Dedifferentiated amniotic fluid mesenchymal stem cell (primary cell): ENCODE measurements at regions not wholly inside any gene's neighbourhood (a gene's known extent, or its start where the extent isn't known, plus 50 kb on each side); places are given as distances from the start of the nearest gene placed in this dataset.
"Not testable (repeated sequence)": the region's sequence is repeated elsewhere in the genome, so short reads cannot be mapped to it uniquely, and the experiment has no call there.

ENCODE experiments used
- DNase-seq: peaks from one replicate; pipeline ENCODE4 v3.0.0-alpha.2; 2016; ENCODE audit errors: extremely low spot score

DNA sequence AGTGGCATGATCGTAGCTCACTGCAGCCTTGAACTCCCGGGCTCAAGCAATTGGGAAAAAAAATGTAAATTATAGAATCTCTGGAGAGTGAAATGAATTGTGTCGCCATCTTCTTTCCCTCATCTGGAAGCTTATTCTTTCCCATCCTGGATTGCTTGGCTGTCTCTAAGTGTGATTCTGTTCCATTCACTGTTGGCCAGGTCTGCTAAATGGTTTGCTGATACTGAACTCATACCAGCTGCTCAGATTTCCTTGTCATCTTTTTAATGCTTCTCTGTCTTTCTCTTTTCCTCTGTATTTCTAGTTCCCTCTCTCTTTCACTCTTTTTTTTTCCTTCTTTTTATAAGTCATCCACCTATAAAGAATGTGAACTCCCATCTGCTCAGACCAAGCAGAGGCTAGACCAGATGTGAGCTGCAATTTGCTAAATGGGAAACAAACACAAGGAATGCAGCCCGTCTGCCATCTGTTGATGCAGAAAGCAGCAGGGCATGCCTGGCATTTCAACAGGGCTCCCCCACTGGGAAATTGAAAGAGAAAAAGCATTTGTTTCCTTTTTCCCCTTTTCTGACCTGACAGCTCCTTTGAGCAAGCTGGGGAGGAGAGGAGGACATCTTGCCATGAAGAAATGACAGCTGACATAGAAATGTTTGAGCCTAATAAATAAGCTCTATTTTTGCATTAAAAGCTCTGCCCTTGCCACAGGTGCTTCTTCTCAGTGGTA lies 1823.6 kb upstream of the FLRT2 start:
- no peak for DNase-seq

DNA sequence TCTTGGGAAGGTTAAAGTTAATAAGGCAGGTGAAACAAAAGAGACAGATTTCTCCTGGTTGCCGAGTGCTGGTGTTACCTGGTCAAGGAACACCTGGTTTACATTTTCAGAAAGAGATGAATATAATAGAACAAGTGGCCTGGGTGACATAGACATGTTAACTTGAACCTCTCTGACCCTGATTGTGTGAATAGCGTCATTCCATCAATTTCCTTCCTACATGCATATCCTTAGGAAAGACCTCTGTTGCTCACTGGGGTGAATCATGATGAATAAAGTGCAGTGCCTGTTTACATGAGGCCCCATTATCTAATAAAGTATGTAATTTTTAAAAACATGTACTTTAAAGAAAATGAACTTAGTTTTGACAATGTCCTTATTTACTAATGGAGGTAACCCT lies 1822.9 kb upstream of the FLRT2 start:
- no peak for DNase-seq

DNA sequence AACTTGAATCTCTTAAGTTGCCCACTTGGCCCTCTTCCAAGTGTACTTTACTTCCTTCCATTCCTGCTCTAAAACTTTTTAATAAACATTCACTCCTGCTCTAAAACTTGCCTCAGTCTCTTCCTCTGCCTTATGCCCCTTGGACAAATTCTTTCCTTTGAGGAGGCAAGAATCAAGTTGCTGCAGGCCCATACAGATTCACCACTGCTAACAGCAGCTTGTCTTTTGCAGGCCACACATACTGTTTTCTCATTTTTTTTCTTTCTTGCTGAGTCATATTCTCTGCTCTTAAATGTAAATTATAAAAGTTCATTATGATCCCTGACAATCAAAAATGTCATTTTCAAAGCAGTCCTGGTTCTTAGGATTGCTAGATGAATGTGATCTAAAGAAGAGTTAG lies 1820.8 kb upstream of the FLRT2 start:
- no peak for DNase-seq

DNA sequence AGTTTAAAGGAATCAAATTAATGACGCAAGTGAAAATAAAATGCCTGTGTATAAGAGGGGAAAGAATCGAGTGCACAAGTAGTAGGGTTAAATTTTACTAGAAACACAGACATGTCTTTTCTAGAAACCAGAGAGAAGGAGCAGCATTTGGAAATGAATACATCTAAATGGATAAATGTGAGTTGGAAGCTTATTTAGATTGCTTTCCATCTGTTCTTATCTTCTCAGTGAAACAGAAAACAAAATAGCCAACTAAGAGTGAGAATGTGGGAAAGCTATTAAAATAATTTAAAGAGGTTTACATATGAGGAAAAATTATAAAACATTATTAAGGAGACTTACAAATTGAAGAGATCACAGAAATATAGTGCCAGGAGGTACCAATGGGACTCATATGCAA lies 1818.9 kb upstream of the FLRT2 start:
- no peak for DNase-seq

DNA sequence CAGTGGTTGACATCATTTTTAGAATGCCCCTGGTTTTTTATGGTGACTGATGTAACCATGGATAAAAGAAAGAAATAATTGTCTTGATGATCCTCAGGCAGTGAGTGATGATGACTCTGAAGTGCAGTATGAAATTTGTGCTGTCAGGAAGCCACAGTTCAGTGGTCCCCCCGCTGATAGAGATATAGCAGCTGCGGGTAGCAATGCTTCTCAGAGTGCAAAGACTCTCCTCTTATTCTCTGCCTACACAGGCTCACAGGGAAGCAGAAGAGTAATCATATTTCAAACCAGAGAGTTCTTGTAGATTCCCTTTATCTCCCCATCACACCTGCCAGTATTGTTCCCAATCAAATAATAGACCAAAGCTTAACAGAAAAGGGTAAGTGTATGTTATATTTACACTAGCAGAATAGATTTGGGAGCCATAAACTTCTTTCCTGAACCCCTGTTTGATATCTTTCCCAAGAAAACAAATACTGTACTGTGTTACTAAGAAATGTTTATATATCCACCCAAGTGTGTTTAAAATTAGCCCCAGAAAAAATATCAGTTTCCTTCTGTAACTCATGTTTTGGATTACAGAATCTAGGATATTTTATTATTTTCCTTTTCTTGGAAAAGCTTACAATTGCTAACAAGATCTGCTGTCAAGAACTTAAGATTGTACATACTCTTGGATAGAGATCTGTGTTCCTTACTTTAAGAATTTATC lies 1817.4 kb upstream of the FLRT2 start:
- DNase-seq: peak; percentile 24

DNA sequence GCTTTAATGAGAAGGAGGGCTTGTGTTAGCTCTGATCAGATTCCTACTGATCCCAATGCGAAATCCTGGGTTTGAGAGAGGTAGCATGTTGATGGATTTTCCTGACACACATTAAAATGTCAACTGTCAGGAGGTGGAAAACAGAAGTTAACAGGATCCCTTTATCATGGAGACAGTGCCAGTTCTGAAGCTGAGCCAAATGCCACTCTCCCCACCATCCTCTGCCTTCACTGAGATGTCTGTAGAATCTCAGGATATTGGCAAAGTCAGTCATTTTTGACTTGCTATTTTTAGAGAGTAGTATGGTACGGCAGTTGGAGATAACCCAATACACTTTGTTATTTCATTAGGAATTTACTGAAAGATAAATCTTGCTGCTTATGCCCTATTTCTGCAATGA lies 1816.2 kb upstream of the FLRT2 start:
- DNase-seq: no peak

DNA sequence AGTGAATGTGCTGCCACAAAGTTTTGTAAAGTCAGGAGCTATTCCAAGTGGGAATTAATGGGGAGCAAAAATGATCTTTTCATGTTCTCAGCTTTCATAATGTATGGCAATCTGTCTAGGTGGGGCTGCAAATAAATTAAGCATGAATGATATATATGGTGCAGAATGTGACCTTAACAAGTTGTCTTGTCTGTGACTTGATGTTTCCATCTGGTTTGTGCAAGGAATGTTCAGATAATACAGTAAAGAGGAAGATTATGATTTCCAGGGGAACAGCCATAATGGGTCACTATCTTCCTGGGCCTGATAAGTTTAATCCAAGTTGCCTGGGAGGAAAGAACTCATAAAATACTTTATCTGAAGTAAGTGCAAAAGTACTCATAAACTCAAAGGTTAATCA lies 1815.8 kb upstream of the FLRT2 start:
- DNase-seq: no peak

DNA sequence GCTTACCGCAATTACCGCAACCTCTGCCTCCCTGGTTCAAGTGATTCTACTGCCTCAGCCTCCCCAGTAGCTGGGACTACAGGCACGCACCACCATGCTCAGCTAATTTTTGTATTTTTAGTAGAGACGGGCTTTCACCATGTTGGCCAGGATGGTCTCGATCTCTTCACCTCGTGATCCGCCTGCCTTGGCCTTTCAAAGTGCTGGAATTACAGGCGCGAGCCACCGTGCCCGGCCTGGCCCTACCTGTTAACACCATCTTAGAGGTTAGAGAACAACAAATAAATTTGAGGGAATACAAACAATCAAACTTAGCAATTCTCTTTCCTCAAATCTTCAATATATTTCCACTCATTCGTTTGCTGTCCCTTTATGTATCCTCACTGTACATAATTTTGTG lies 1810.5 kb upstream of the FLRT2 start:
- not testable (repeated sequence) for DNase-seq

DNA sequence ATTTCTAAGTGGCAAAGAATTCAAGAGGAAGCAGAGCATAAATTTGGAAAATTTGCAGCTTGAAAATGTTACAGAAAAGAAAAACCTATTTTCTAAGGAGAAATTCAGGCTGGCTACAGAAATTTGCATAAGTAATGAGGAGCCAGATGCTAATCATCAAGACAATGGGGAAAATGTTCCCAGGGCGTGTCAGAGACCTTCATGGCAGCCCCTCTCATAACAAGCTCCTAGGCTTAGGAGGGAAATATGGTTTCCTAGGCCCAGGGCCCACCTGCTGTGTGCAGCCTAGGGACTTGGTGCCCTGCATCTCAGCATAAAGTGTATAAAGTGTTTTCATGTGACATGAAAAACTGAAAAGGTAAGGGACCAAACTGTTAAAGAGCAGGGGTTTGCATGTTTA lies 1796.3 kb upstream of the FLRT2 start:
- no peak for DNase-seq

DNA sequence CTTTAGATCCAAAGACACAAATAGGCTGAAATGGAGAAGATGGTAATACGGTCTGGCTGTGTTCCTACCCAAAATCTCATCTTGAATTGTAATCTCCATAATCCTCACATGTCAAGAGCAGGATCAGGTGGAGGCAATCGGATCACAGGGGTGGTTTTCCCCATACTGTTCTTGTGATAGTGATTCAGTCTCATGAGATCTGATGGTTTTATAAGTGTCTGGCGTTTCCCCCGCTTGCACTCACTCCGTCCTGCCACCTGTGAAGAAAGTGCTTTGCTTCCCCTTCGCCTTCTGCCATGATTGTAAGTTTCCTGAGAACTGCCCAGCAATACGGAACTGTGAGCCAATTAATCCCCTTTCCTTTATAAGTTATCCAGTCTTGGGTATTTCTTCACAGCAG lies 1795.5 kb upstream of the FLRT2 start:
- DNase-seq: no peak

DNA sequence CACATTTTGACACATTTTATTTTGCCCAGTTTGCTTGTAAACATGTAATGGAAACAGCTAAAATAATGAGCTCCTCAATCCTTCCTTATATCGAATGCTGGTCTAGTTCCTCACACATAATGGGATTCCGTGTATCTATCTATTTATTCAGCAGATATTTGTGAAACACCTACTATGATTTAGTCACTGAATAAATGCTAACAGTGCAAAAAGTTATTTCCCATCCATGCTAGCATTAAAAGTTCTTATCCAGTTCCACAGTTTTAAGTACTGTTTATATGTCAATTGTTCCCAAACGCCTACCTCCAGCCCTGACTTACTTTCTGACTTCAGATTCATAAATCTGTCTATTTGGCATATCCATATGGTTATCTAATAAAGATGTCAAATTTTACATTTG lies 1788.7 kb upstream of the FLRT2 start:
- DNase-seq: no peak

DNA sequence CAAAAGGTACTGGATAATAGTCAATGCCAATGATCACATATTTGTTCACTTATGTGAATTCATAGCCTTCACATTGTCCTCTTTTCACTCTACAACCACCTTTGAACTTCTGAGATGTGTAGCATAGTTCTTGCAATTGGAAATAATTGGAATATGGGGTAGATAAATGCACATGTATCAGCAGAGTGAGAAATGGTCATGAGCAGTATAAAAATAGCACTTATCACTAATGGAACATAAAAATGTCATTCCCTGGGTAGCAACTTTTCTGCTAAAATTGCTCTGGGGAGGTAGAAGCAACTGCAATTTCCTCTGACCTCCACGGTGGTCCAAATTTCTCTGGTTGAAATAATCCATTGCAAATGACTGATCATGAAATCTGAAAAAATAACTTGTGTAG lies 1785.7 kb upstream of the FLRT2 start:
- DNase-seq: no peak

DNA sequence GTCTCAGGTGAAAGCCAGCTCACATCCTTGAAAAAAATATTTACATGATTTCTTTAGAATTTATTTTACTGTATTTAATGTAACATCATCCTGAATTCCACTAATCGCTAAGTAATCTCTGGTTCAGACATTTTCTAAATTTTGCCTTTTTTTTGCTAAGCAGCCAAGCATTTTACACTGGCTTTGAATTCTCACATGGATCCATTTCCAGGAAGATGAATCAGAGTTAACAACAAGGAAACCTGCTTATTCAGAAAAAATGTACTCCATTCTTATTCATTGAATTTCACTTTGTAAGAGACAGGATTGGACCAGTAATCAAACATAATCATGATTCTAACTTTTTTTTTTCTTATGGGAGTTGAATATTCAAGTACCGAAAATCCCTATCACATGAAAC lies 1785.1 kb upstream of the FLRT2 start:
- no peak for DNase-seq

DNA sequence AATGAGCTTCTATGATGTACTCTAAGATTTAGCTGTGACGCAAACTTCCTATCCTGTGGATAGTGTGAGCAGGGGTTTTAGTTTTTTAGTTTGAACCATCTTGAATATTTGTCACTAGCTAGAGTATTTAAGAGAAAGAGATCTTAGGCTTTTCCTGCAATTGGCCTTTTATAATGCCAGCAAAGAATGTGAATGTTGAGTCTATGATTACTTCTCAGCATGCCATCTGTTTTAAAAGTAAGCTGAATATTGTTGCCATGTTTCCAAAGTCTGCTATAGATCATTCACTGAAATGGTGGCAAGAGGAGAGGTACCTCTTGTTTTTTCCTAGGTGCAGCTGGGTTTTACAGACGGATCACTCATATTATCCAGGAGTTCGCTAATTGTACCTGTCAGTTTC lies 1783.6 kb upstream of the FLRT2 start:
- no peak for DNase-seq

DNA sequence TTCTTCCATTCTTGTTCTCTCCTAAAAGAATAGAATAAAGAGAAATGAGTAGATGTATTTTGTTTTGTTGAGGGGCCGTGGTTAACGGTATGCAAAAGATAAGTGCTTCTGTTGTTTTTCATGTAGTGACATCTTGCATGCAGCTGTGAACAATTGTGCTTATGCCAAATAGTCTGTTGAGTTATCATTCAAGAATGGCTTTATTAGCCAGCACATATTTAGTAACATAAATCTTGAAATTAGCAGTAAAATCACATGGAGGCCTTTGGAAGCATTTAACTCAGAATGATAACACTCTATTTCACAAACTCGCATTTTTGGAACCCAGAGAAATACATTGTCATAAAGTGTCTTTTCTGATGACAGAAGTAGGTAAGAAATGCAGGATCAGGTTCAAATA lies 1772.0 kb upstream of the FLRT2 start:
- no peak for DNase-seq

DNA sequence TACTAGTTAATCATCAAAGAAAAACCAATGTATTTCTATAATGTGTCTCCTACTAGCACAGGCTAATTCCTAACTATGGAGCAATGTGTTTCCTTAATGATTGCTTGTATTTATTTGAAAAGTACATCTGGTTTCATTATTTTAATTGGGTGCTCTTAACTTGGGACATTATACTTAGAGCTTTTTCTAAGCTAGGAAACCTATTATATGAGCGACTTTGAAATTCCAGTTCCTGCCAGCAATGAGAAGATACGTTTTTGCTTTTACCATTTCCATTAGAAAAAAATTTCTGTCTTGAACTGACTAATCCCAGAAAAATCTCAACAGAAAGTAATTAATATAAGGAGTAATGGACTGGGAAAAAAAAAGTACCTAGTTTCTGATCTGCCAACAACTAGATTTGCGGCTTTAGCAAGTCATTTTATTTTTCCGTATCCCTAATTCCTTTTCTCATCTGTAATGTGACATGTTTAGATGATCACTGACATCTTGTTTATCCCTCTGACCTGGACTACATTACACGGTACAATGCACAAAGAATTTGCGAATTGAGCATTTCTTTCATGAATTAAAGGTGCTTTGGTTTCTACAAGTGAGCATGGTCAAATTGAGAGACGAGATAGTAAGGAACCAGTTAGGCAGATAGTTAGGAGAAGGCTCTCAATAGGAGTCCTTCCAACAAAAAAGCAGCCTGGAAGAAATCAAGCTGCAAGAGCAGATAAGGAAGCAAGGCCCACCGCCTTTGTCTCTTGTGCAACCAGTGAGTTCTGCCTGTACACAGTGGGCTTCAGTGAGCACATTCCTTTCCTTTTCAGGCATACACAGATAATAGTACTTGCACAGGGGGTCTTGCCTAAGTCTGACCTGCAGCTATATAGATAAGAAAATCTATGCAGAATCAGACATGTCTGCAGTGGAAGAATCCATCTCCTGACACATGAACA lies 1765.0 kb upstream of the FLRT2 start:
- DNase-seq: no peak

DNA sequence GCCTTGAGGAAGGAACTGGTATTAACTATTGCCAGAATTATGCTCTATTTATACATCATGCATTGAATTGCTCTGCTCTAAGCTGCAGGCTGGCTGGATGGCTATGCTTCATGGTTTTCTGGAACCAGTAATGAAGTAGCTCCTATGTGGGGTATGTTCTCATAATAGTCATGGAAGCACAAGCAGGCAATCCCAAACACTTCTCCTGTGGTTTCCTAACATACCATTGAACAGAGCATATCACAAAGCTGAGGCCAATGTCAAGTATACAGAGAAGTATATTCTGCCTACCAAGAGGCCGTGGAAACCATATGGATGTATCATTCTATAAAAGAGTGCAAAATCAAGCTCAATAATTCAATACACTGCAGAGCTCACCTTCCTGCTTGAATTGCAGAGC lies 1752.4 kb upstream of the FLRT2 start:
- DNase-seq: no peak

DNA sequence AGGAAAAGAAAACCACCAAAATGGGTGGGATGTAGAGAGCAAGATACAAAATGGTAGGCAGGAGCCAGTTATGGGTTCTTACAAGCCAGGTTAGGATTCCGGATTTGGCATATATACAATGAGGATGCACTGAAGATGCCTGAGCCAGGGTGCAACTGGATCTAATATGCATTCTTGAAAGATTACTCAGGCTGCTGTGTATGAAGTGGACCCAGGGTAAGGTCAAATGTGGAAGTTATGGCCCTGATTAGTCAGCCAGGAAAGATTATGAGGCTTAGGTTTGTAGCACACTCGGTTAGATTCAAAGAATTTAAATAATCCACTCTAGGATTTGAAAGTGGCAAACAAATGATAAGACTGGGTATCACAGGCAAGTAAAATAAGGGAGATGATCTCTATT lies 1750.7 kb upstream of the FLRT2 start:
- peak; percentile 15 for DNase-seq

DNA sequence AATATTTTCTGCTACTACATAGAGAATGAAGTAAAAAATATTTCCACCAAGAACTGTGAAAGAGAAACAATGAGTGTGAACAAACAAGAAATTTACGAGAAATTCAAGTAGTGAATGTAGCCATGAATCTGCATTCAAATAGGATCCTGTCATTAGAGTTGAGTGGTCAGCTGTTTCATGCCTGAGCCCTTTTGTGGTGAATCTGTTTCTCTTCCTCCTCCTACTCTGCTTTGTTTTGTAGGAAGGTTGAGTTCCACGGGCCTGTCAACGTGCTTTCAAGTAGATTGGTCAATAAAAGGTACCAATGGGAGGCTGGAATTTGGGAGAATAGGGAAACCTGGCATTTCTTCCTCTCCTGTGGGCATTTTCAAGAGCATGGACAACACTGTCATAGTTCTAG lies 1749.6 kb upstream of the FLRT2 start:
- no peak for DNase-seq

DNA sequence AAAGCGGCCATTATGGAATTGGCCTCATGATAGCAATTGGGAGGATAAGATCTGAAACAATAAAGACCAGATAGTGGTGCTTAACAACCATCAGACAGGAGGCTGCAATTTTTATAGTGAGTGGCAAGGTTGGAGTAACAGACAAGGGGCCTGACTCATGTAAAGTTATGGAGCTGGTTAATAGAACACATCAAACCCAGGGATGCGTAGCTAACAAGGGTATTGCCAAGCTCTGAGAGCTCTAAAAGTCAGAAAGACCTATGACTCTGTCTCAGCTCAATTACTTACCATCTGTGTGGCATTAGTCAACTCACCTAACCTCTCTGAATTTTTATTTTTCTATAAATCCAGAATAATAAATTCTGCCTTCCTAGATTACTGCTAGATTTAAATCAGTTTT lies 1731.5 kb upstream of the FLRT2 start:
- no peak for DNase-seq

DNA sequence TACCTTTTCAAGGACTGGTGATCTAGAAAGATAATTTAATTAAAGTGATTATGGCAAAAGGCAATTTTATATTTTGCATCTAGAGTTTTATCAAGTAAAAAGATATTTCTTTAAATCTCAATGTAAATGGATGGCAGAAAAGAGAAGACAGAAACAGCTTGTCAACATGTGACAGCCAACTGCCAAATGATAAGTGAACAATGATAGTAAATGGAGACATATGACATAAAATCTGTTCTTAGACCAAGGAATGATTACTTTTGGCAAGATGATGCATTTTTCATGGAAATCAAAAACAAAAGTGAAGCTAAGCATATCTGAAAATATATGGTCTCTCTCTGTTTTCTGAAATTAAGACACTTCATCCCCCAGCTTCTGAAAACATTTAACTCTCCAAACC lies 1730.7 kb upstream of the FLRT2 start:
- no peak for DNase-seq

DNA sequence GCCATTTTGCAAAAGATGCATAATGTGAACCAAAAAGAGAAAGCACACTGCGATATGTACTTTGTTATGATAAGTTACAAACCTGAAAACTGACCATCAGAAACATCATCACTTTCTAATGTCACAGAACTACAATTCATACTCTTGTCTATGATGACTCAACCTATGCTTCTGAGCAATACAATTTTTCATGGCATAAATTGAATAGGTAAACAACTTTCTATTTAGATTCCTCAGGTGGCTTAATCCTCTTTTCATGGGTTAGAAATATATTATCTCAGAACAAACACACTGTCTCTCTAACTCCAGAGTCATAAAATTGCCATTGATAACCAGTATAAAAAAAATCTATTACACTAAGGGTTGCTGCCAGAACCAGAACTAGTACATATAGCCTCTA lies 1715.0 kb upstream of the FLRT2 start:
- DNase-seq: no peak

DNA sequence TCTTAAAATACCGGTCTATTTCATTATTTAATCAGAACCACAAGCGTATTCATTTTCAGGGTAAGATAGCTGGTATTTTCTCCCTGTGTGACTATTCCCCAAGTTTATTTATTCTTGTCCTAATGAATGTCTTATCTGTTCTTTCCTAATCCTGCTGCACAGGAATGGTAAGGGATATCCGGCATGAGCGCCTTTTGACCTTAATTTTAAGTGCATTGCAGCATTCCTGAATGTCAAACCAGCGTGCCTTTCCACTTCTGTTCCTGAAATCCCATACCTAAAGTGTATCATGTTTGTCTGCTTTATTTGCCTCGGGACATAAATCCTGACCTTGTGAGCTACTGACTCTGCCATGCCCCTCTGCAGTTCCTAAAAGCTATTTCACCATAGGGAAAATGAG lies 1713.2 kb upstream of the FLRT2 start:
- peak; percentile 56 for DNase-seq
